SK-N-SH (cell line): ENCODE measurements at regions not wholly inside any gene's neighbourhood (a gene's known extent, or its start where the extent isn't known, plus 50 kb on each side); places are given as distances from the start of the nearest gene placed in this dataset.

Source experiments
- CTCF ChIA-PET: fragments of 300-600, 350-600 bp; formaldehyde crosslinking; extraction: SDS; loops from one replicate; lab custom pipeline; 2021; lab: Yijun Ruan, JAX
- POLR2A ChIA-PET: fragments of 350-600 bp; sonication (Branson Sonifier 250); formaldehyde crosslinking; extraction: SDS; loops from one replicate; lab custom pipeline; 2020; ENCODE audit warnings: antibody characterized with exemption, inconsistent platforms; lab: Yijun Ruan, JAX
- DNase-seq: peaks from one replicate; pipeline ENCODE4 v3.0.0; 2012
- H2AFZ ChIP-seq: fragments of 200-600 bp; sonication (generic); 2 replicates; pipeline ENCODE4 v1.8.1; 2016; ENCODE audit warnings: antibody characterized with exemption, mild to moderate bottlenecking, low read depth
- H3F3A ChIP-seq: fragments of 200-600 bp; sonication (generic); replicated peaks from 2 replicates; pipeline ENCODE3; 2016; ENCODE audit warnings: antibody characterized with exemption, mild to moderate bottlenecking; ENCODE audit not compliant: insufficient read depth
- H3K27ac ChIP-seq, 2 experiments: fragments of 200-500 bp in 1 of 2; fragments of 200-600 bp in 1 of 2; sonication (Bioruptor generic) in 1 of 2; sonication (generic), shearing (Covaris generic) in 1 of 2; 2 replicates each; pipeline versions ENCODE4 v1.5.1 to v1.6.1; 2014 to 2016; ENCODE audit warnings: low read depth in 2 of 2, inconsistent platforms in 1 of 2, low read length in 1 of 2, mild to moderate bottlenecking in 1 of 2, mixed read lengths in 1 of 2
- H3K27me3 ChIP-seq: fragments of 200-600 bp; sonication (generic), shearing (Covaris generic); 2 replicates; pipeline ENCODE4 v1.6.1; 2016; ENCODE audit warnings: mixed run types; ENCODE audit not compliant: insufficient read depth
- H3K36me3 ChIP-seq, 2 experiments: fragments of 200-500 bp in 1 of 2; fragments of 200-600 bp in 1 of 2; sonication (Bioruptor generic) in 1 of 2; sonication (generic) in 1 of 2; replicated peaks in 1 of 2; 2 replicates each; pipeline versions ENCODE3 to v1.5.1; 2014 to 2016; ENCODE audit warnings: low read length in 1 of 2, mild to moderate bottlenecking in 1 of 2; ENCODE audit not compliant: insufficient read depth in 2 of 2, control insufficient read depth in 1 of 2
- H3K4me1 ChIP-seq, 2 experiments: fragments of 200-500 bp in 1 of 2; fragments of 200-600 bp in 1 of 2; sonication (Bioruptor generic) in 1 of 2; sonication (generic), shearing (Covaris generic) in 1 of 2; 2 replicates each; pipeline versions ENCODE4 v1.5.1 to v1.6.1; 2014 to 2016; ENCODE audit warnings: low read depth in 1 of 2, low read length in 1 of 2, mixed run types in 1 of 2; ENCODE audit not compliant: insufficient read depth in 2 of 2, control insufficient read depth in 1 of 2
- H3K4me2 ChIP-seq: fragments of 200-600 bp; sonication (generic), shearing (Covaris generic); 2 replicates; pipeline ENCODE4 v1.6.1; 2017; ENCODE audit warnings: mixed run types
- H3K4me3 ChIP-seq, 2 experiments: fragments of 200-500 bp in 1 of 2; fragments of 200-600 bp in 1 of 2; sonication (Bioruptor generic) in 1 of 2; sonication (generic), shearing (Covaris generic) in 1 of 2; 2 replicates each; pipeline versions ENCODE4 v1.5.1 to v1.8.1; 2014 to 2016; ENCODE audit warnings: low read depth in 2 of 2, inconsistent platforms in 1 of 2, low read length in 1 of 2, mild to moderate bottlenecking in 1 of 2, mixed read lengths in 1 of 2, moderate library complexity in 1 of 2
- H3K79me2 ChIP-seq: fragments of 200-600 bp; sonication (generic); 2 replicates; pipeline ENCODE4 v1.8.1; 2017; ENCODE audit warnings: mild to moderate bottlenecking; ENCODE audit not compliant: insufficient read depth
- H3K9ac ChIP-seq: fragments of 200-600 bp; sonication (generic); 2 replicates; pipeline ENCODE4 v1.6.1; 2017; ENCODE audit warnings: mixed run types
- H3K9me2 ChIP-seq: fragments of 200-600 bp; sonication (generic); 2 replicates; pipeline ENCODE4 v1.6.1; 2017; ENCODE audit warnings: mixed run types
- H3K9me3 ChIP-seq: fragments of 200-600 bp; sonication (generic); 2 replicates; pipeline ENCODE4 v1.6.1; 2017; ENCODE audit warnings: mixed run types, mild to moderate bottlenecking, moderate library complexity
- H4K20me1 ChIP-seq: fragments of 200-600 bp; sonication (generic); 2 replicates; pipeline ENCODE4 v1.6.1; 2017; ENCODE audit warnings: mild to moderate bottlenecking, mixed run types; ENCODE audit not compliant: insufficient read depth
- EZH2phosphoT487 ChIP-seq: fragments of 200-600 bp; sonication (generic); IDR thresholded peaks from 2 replicates; pipeline ENCODE4 v1.6.1; 2017; ENCODE audit warnings: low read depth, mixed run types, mild to moderate bottlenecking, antibody characterized with exemption, moderate library complexity, borderline replicate concordance
- FOXJ3 ChIP-seq: sonication (generic); formaldehyde crosslinking; IDR thresholded peaks from 2 replicates; pipeline ENCODE4 v1.5.1; 2020; ENCODE audit warnings: mild to moderate bottlenecking, missing genetic modification reagents
- RAD21 ChIP-seq: IDR thresholded peaks from 2 replicates; pipeline ENCODE4 v1.6.1; 2012; ENCODE audit warnings: mild to moderate bottlenecking, low read length
- RXRA ChIP-seq: IDR thresholded peaks from 2 replicates; pipeline ENCODE4 v1.4.0; 2012; ENCODE audit warnings: low read depth, mild to moderate bottlenecking, borderline replicate concordance
- TAF1 ChIP-seq: IDR thresholded peaks from 2 replicates; pipeline ENCODE4 v1.6.1; 2012; ENCODE audit warnings: low read depth, mild to moderate bottlenecking, low read length, moderate library complexity, borderline replicate concordance
- WGBS: methylation state at CpG from one replicate; pipeline ENCODE4 v1.1.6; 2017; ENCODE audit warnings: low lambda C conversion rate; 5-methylcytosine and 5-hydroxymethylcytosine counted together
- TF ChIP-seq, protein P1 (sequence below): IDR thresholded peaks from 2 replicates; pipeline ENCODE4; 2012
- TF ChIP-seq, protein P2 (sequence below): IDR thresholded peaks from 2 replicates; pipeline ENCODE4 v1.4.0; 2012; ENCODE audit warnings: low read depth, borderline replicate concordance
- TF ChIP-seq, protein P3 (sequence below): IDR thresholded peaks from 2 replicates; pipeline ENCODE4 v1.4.0; 2012; ENCODE audit warnings: low read depth
- TF ChIP-seq, protein P4 (sequence below): IDR thresholded peaks from 2 replicates; pipeline ENCODE4 v1.6.1; 2012; ENCODE audit warnings: mild to moderate bottlenecking, low read depth, low read length, moderate library complexity

DNA sequence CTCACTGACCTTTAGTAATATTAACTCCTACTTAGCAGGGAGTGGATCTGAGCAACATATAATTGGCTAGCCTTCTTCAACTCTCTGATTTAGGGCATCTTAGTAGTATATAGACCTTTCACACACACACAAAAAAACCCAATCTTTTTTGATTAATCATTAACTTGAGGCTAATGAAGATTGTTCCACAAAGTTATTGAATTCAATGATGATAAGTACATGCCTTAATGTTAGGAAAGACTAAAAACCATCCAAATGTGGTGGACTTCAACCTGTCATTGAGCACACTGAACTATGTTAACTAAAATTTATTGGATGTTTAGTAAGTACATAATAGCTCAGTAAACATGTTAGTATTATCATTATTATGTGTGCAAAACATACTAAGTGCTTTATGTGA, 179.4 kb upstream of the SLC25A13 start:
- H2AFZ ChIP-seq, result no peak overlapping the region
- peaks cover 0 to 1% of the 10 kb centered on the region in 2 experiments; a peak in 1 of 4 replicates for H3K4me1 ChIP-seq
- POLR2A ChIA-PET, result no interaction called here
- no peak overlapping the region for H3K4me2 ChIP-seq
- no peaks in the 10 kb centered on the region for H3K27me3 ChIP-seq
- H3F3A ChIP-seq, result no peaks in the 10 kb centered on the region
- no peaks in the 10 kb centered on the region for H3K36me3 ChIP-seq
- no peaks in the 10 kb centered on the region for H4K20me1 ChIP-seq
- TF ChIP-seq, protein P1, sequence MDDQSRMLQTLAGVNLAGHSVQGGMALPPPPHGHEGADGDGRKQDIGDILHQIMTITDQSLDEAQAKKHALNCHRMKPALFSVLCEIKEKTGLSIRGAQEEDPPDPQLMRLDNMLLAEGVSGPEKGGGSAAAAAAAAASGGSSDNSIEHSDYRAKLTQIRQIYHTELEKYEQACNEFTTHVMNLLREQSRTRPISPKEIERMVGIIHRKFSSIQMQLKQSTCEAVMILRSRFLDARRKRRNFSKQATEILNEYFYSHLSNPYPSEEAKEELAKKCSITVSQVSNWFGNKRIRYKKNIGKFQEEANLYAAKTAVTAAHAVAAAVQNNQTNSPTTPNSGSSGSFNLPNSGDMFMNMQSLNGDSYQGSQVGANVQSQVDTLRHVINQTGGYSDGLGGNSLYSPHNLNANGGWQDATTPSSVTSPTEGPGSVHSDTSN, result no peak
- CTCF ChIA-PET, result no interaction called here
- H3K27ac ChIP-seq, result no peak overlapping the region
- H3K4me3 ChIP-seq, result no peak overlapping the region
- H3K9ac ChIP-seq, result no peak overlapping the region
- no peaks in the 10 kb centered on the region for H3K9me2 ChIP-seq
- no peak for DNase-seq
- H3K9me3 ChIP-seq, result no peaks in the 10 kb centered on the region
- no peaks in the 10 kb centered on the region for H3K79me2 ChIP-seq

- Histone ChIP-seq H4K20me1 (no peaks in the 10 kb centered on the region), H3K9ac (no peak overlapping the region), H3K4me2 (no peak overlapping the region), H3K9me2 (no peaks in the 10 kb centered on the region), H3K9me3 (no peaks in the 10 kb centered on the region), H3K36me3 (no peaks in the 10 kb centered on the region), H3K27me3 (no peaks in the 10 kb centered on the region), H3K4me1 (peaks cover 0 to 8% of the 10 kb centered on the region in 2 experiments; a peak in 2 of 4 replicates), H2AFZ (no peak overlapping the region), H3F3A (no peaks in the 10 kb centered on the region), H3K79me2 (no peaks in the 10 kb centered on the region), H3K4me3 (no peak overlapping the region), H3K27ac (no peak overlapping the region)
- WGBS, result 33% methylated on average over 3 of the region's 3 CpGs
- ChIA-PET POLR2A (no interaction called here), CTCF (interaction anchor here (1.8 kb wide), 1 partner anchor 9 kb away, joined by 4 read pairs; no protein-coding TSS in a partner anchor)
- DNase-seq, result no peak
- TF ChIP-seq EZH2phosphoT487 (no peak), RAD21 (no peak), FOXJ3 (CRISPR knock-in tag) (no peak)
- TF ChIP-seq, protein P2, sequence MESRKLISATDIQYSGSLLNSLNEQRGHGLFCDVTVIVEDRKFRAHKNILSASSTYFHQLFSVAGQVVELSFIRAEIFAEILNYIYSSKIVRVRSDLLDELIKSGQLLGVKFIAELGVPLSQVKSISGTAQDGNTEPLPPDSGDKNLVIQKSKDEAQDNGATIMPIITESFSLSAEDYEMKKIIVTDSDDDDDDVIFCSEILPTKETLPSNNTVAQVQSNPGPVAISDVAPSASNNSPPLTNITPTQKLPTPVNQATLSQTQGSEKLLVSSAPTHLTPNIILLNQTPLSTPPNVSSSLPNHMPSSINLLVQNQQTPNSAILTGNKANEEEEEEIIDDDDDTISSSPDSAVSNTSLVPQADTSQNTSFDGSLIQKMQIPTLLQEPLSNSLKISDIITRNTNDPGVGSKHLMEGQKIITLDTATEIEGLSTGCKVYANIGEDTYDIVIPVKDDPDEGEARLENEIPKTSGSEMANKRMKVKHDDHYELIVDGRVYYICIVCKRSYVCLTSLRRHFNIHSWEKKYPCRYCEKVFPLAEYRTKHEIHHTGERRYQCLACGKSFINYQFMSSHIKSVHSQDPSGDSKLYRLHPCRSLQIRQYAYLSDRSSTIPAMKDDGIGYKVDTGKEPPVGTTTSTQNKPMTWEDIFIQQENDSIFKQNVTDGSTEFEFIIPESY, result no peak
Measured at GRCh38 chr7:96499532-96499931, 177.6 kb upstream of the SLC25A13 start.

GRCh38 chr7:96497567-96497966, 175.7 kb upstream of the SLC25A13 start:
- Histone ChIP-seq H4K20me1 (no peaks in the 10 kb centered on the region), H3K4me3 (no peak overlapping the region), H3F3A (no peaks in the 10 kb centered on the region), H3K4me2 (no peak overlapping the region), H2AFZ (no peak overlapping the region), H3K27me3 (no peaks in the 10 kb centered on the region), H3K79me2 (no peaks in the 10 kb centered on the region), H3K9me3 (no peaks in the 10 kb centered on the region), H3K4me1 (peaks cover 0 to 8% of the 10 kb centered on the region in 2 experiments; a peak in 2 of 4 replicates), H3K27ac (no peak overlapping the region), H3K36me3 (no peaks in the 10 kb centered on the region), H3K9ac (no peak overlapping the region), H3K9me2 (no peaks in the 10 kb centered on the region)
- no peak for DNase-seq
- WGBS, result 48% methylated on average over 2 of the region's 2 CpGs
- TF ChIP-seq RXRA, result no peak
- TF ChIP-seq RAD21, result no peak
- TF ChIP-seq, protein P2, result no peak
- TF ChIP-seq, protein P3, sequence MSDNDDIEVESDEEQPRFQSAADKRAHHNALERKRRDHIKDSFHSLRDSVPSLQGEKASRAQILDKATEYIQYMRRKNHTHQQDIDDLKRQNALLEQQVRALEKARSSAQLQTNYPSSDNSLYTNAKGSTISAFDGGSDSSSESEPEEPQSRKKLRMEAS, result no peak
- TF ChIP-seq, protein P4, sequence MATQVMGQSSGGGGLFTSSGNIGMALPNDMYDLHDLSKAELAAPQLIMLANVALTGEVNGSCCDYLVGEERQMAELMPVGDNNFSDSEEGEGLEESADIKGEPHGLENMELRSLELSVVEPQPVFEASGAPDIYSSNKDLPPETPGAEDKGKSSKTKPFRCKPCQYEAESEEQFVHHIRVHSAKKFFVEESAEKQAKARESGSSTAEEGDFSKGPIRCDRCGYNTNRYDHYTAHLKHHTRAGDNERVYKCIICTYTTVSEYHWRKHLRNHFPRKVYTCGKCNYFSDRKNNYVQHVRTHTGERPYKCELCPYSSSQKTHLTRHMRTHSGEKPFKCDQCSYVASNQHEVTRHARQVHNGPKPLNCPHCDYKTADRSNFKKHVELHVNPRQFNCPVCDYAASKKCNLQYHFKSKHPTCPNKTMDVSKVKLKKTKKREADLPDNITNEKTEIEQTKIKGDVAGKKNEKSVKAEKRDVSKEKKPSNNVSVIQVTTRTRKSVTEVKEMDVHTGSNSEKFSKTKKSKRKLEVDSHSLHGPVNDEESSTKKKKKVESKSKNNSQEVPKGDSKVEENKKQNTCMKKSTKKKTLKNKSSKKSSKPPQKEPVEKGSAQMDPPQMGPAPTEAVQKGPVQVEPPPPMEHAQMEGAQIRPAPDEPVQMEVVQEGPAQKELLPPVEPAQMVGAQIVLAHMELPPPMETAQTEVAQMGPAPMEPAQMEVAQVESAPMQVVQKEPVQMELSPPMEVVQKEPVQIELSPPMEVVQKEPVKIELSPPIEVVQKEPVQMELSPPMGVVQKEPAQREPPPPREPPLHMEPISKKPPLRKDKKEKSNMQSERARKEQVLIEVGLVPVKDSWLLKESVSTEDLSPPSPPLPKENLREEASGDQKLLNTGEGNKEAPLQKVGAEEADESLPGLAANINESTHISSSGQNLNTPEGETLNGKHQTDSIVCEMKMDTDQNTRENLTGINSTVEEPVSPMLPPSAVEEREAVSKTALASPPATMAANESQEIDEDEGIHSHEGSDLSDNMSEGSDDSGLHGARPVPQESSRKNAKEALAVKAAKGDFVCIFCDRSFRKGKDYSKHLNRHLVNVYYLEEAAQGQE, result no peak
- no peak for TF ChIP-seq TAF1
- CTCF ChIA-PET, result no interaction called here
- POLR2A ChIA-PET, result no interaction called here
